Fibroblast of the conjunctiva (primary cell): ENCODE measurements at regions not wholly inside any gene's neighbourhood (a gene's known extent, or its start where the extent isn't known, plus 50 kb on each side); places are given as distances from the start of the nearest gene placed in this dataset.

Experiments
- DNase-seq: peaks from one replicate; pipeline ENCODE4 v3.0.0-alpha.2; 2010; ENCODE audit warnings: low read depth

DNA sequence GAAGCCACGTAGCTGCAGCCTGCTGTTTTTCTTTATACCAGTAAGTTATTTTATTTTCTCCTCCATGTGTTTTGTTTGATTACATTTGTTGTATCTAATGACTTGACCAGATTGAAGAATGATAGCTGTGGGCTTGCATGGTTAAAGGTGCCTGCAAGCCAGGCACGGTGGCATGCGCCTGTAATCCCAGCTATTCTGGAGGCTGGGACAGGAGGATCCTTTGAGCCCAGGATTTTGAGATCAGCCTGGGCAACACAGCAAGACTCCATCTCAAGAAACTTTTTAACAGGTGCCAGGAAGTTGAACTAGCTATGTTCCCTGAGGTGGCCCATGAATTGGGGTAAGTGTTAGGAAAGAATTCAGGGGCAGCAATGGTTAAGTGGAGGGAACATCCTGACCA is 179.4 kb downstream of the IRS1 start:
- DNase-seq: no peak

GRCh38 chr2:226619707-226620106 is 179.9 kb downstream of the IRS1 start:
- no peak for DNase-seq

GRCh38 chr2:226618875-226619605 is 180.6 kb downstream of the IRS1 start:
- DNase-seq: peak; percentile 65

DNA sequence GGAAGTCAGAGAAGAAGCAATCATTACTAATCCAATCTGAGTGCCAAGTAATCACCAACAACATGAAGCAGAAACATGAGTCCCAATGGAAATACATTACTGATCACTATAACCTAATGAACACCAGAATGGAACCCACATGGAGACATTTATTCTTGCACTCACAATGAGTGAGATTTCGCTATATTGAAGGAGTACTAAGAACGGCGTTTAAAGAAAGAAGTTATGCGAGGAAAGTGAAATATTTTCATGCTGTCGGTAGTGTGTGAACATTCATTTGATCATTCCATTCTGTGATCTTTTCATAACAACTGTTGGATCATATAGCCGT is 181.1 kb downstream of the IRS1 start:
- DNase-seq: no peak

DNA sequence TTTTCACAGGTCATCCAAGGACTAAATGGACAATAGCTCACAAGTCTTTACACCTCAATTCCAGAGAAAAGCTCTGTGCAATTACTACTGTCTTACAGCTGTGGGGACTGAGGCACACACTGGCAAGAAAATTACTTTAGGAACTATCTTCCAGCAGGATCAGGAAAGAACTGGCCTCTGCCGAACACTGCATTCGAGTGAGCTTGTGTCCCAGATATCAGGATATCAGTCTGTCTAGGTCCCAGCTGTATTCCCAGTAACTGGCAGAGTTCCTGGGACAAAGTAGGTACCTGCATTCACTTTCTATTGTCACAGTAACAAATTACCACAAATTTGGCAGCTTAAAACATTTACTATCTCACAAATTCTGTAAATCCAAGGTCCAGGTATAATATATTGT is 183.7 kb downstream of the IRS1 start:
- DNase-seq: no peak

DNA sequence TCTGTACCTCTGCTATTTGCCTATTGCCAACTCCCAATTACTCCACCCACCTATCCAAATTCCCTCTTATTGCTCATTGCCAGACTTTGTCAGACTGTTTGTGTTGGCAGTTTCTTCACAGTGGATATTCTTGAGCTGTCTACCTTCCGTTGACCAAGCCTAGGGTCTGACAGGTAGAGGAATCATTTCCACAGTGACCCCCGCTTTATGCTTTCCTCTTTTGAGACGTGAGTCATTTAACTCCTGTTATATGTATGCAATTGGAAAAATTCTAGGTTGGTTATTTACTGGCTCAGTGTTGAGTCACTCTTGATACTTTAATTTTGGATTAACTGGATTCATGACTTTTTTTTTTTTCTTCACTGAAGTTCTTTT is 187.7 kb downstream of the IRS1 start:
- DNase-seq: no peak

DNA sequence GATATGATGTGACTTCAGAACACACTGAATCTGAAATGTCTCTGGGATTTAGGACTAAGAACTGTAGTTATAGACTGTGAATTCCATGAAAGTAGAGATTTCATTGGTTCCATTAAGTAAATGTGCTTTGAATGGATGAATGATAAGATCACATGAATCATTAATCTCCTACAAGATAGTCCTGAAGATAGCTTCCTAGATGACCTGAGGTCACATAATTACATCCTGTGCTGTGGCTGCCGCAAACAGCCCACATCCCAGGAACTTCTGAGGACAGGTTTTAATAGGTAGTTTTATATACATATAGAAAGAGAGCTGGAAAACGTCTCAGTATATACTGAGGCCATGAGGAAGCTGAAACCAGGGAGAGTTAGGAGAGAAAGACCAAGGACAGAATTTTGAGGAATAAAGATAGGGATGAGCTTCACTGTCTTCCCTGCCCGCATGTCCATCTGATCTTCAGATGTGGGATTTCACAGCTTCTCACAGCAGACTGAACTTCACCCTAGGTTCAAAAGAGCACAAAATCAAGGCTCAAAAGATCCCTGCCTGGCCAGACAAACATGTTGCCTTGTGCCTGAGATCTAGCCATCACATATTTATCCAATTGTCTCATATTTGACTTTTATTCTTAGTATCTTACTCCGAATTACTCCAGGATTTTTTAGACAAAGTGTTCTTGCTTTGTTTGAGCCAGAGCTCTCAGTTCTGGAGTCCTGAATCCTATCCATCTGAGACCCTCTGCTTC is 188.2 kb downstream of the IRS1 start:
- DNase-seq: no peak

DNA sequence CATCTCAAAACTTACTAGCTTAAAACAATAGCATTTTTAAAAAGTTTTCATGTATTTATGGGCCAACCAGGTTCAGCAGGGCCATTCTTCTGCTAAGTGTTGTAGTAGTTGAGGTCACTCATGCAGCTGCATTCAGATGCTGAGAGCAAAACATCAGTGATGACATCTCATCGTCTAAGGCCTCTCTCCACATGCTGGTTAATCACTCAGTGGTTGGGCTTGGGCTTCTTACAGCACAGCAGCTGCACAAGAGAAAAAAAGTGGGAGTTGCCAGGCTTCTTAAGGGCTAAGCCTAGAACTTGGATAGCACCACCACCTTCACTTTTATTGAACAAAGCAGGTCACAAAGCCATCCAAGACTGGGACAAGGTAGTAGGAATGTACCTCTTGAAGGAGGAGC is 190.3 kb downstream of the IRS1 start:
- DNase-seq: peak; percentile 34

GRCh38 chr2:226608451-226608850 is 191.2 kb downstream of the IRS1 start:
- no peak for DNase-seq

DNA sequence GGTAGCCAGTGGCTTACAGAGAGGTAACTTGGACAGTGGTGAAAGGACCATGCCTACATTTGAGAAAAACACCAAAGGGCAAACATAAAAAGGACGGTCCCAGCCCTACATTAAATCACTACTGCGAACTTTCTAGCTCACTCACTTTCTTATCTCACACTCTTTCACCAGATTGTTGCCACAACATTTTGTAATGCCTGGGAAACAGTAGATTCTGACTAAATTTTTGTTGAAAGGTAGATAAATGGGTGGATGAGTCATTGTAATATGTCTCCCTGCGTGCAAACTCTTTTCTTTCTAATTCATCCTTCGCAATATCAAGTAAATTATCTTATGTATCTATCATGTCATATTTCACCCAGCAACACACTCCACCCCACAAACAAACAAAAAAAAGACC is 192.2 kb downstream of the IRS1 start:
- DNase-seq: no peak

GRCh38 chr2:226605642-226606041 is 194.0 kb downstream of the IRS1 start:
- DNase-seq: no peak

- DNase-seq: no peak
These were observed 196.0 kb downstream of the IRS1 start for GRCh38 chr2:226603606-226604005.

GRCh38 chr2:226601881-226602662 is 197.5 kb downstream of the IRS1 start:
- no peak for DNase-seq

DNA sequence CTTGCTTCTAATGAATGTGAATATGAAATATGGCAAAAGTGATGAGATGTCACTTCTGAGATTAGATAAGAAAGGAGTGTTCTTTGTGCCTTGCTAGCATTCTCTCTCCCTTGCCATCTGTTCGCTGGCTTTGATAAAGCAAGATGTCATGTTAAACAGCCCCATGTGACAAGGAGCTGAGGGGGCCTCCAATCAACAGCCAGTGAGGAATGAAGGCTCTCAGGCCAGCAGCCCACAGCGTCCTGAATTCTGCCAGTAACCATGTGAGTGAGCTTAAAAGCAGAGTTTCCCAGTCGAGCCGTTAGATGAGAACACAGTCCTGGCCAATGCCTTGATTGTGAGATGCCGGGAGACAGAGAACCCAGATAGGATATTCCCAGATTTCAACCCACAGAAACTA is 198.8 kb downstream of the IRS1 start:
- no peak for DNase-seq

DNA sequence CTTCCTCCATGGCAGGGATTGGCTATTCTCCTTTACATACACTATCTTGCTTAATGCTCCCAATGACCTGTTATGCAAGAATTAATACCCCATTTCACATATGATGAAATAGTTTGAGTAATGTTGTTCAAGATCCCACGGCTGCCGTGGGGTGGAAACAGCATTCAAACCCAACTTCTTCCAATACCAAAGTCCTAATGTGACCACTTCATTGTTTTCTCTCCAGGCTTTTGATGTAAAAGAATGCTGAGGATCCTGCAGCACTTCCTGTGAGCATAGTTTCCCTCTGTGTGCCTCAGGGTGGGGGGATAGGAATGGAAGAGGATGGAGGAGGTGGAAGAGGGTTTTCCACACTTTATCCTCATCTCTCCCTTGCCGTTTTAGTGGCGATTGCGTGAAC is 199.4 kb downstream of the IRS1 start:
- DNase-seq: no peak

- DNase-seq: no peak
These were observed 210.6 kb downstream of the IRS1 start for GRCh38 chr2:226589043-226589442.

- DNase-seq: no peak
These were observed 214.5 kb downstream of the IRS1 start for GRCh38 chr2:226585130-226585561.

GRCh38 chr2:226584518-226585055 is 215.0 kb downstream of the IRS1 start:
- no peak for DNase-seq

GRCh38 chr2:226583715-226584114 is 215.9 kb downstream of the IRS1 start:
- DNase-seq: peak; percentile 65

- no peak for DNase-seq
These were observed 218.0 kb downstream of the IRS1 start for GRCh38 chr2:226581661-226582060.

GRCh38 chr2:226581004-226581403 is 218.6 kb downstream of the IRS1 start:
- no peak for DNase-seq

DNA sequence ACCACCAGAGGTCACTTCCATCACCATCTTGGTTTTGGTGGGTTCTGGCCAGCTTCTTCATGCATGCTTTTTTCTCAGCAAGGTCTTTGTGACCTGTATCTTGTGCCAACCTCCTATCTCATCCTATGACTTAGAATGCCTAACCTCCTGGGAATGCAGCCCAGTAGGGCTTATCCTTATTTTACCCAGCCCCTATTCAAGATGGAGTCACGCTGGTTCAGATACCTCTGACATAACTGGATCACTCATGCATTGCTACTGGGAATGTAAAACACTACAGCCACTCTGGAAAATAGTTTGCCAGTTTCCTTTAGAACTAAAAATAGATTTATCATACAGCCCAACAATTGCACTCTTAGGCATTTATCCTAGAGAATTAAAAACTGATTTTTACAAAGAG is 219.2 kb downstream of the IRS1 start:
- no peak for DNase-seq

- no peak for DNase-seq
These were observed 220.1 kb downstream of the IRS1 start for GRCh38 chr2:226579519-226579918.
